ENCODE measurements at regions not wholly inside any gene's neighbourhood (a gene's known extent, or its start where the extent isn't known, plus 50 kb on each side); places are given as distances from the start of the nearest gene placed in this dataset.

GRCh38 chr6:122068291-122068769 lies 331.1 kb upstream of the HSF2 start:
- intact Hi-C loops (cut with micrococcal nuclease; ENCODE audit: unreplicated experiment) (no loop called here), in situ Hi-C loops (cut with MboI) (no loop called here)
- Histone ChIP-seq H3K27me3 (replicated peaks in 1 of 2; ENCODE audit: control insufficient read depth in 2 of 2, insufficient read depth in 2 of 2, low read length in 1 of 2) (no peaks in the 10 kb centered on the region), H3K4me1 (ENCODE audit: control insufficient read depth, insufficient read depth, low read length) (no peaks in the 10 kb centered on the region), H3K36me3 (ENCODE audit: control insufficient read depth in 2 of 2, insufficient read depth in 2 of 2, low read length in 1 of 2) (no peaks in the 10 kb centered on the region), H4K20me1 (ENCODE audit: control insufficient read depth, insufficient read depth) (no peaks in the 10 kb centered on the region), H3K4me2 (ENCODE audit: control insufficient read depth, insufficient read depth) (no peak overlapping the region), H2AFZ (ENCODE audit: control insufficient read depth, low read depth, low read length) (no peak overlapping the region), H3K9ac (ENCODE audit: control insufficient read depth, insufficient read depth, low read length) (no peak overlapping the region), H3K27ac (ENCODE audit: control insufficient read depth, insufficient read depth) (no peak overlapping the region), H3K9me3 (replicated peaks; ENCODE audit: control insufficient read depth, insufficient read depth, low read length) (no peaks in the 10 kb centered on the region), H3K4me3 (no peak overlapping the region), H3K79me2 (ENCODE audit: control insufficient read depth, insufficient read depth, low read length) (no peaks in the 10 kb centered on the region)
- ChIA-PET RAD21 (ENCODE audit: unreplicated experiment) (no interaction called here), SMC1A (ENCODE audit: uncharacterized antibody, unreplicated experiment) (no interaction called here), POLR2A (no interaction called here), CTCF (no interaction called here)
- no peak for DNase-seq (ENCODE audit: low read depth, low spot score)
- no TSS peak for BruUV-seq (replicated peaks)
- WGBS (ENCODE audit: insufficient coverage, insufficient replicate concordance, low lambda C conversion rate, missing lambda C conversion rate): 0% methylated on average over 3 of the region's 3 CpGs
- TF ChIP-seq MAX (IDR thresholded peaks at IDR 0.05; ENCODE audit: low read depth, low read length): no peak
- TF ChIP-seq RFX5 (IDR thresholded peaks at IDR 0.05; ENCODE audit: low read depth, low read length): no peak
- no peak for TF ChIP-seq ZSCAN29 (IDR thresholded peaks at IDR 0.05)
- no peak for TF ChIP-seq HCFC1 (IDR thresholded peaks at IDR 0.05; ENCODE audit: low read length)
- TF ChIP-seq MYB (IDR thresholded peaks at IDR 0.05; ENCODE audit: borderline replicate concordance, low read depth, low read length): no peak
- TF ChIP-seq ZBTB11 (CRISPR knock-in tag; IDR thresholded peaks at IDR 0.05): no peak
- no peak for ATAC-seq
- FAIRE-seq: no peak

All from GM12878 (cell line).